H1 (cell line): ENCODE measurements at regions not wholly inside any gene's neighbourhood (a gene's known extent, or its start where the extent isn't known, plus 50 kb on each side); places are given as distances from the start of the nearest gene placed in this dataset.

Experiments used
- EGR1 ChIP-seq: IDR thresholded peaks from 2 replicates; pipeline ENCODE4 v1.6.1; 2011; ENCODE audit warnings: low read depth, low read length, borderline replicate concordance
- EP300 ChIP-seq, 2 experiments: IDR thresholded peaks; 1 replicate in 1 of 2; 2 replicates in 1 of 2; pipeline ENCODE4 v1.6.1; 2011 to 2012; ENCODE audit warnings: low read depth in 2 of 2, low read length in 2 of 2, mild to moderate bottlenecking in 2 of 2, borderline replicate concordance in 1 of 2, inconsistent platforms in 1 of 2, moderate library complexity in 1 of 2
- JUND ChIP-seq: IDR thresholded peaks from 2 replicates; pipeline ENCODE4 v1.6.1; 2011; ENCODE audit warnings: mild to moderate bottlenecking, improper control_type of control experiment, low read length
- MAX ChIP-seq: IDR thresholded peaks from 2 replicates; pipeline ENCODE4 v1.6.1; 2012; ENCODE audit warnings: inconsistent platforms
- POLR2A ChIP-seq, 2 experiments: IDR thresholded peaks; 1 replicate in 1 of 2; 2 replicates in 1 of 2; pipeline ENCODE4 v1.6.1; 2011; ENCODE audit warnings: low read depth in 2 of 2, low read length in 2 of 2, mild to moderate bottlenecking in 2 of 2; ENCODE audit errors: control extremely low read depth in 1 of 2
- SUZ12 ChIP-seq: fragments of 200-600 bp; sonication (generic); IDR thresholded peaks from 2 replicates; pipeline ENCODE4 v1.6.1; 2012; ENCODE audit warnings: mild to moderate bottlenecking, inconsistent platforms, low read length, moderate library complexity, mixed read lengths
- TF ChIP-seq, protein P1 (sequence below): IDR thresholded peaks from 2 replicates; pipeline ENCODE4 v1.6.1; 2011; ENCODE audit warnings: low read length, improper control_type of control experiment
- TF ChIP-seq, protein P2 (sequence below), 3 experiments: IDR thresholded peaks; 1 replicate in 2 of 3; 2 replicates in 1 of 3; pipeline versions ENCODE4 v1.5.1 to v1.6.1; 2011; ENCODE audit warnings: low read length in 3 of 3, mild to moderate bottlenecking in 3 of 3, inconsistent platforms in 2 of 3, low read depth in 1 of 3, moderate library complexity in 1 of 3; ENCODE audit not compliant: insufficient read depth in 1 of 3; ENCODE audit errors: control extremely low read depth in 1 of 3
- TF ChIP-seq, protein P3 (sequence below): IDR thresholded peaks from 2 replicates; pipeline ENCODE4 v1.6.1; 2012; ENCODE audit warnings: low read length, inconsistent platforms

GRCh38 chr1:14140831-14141401, 440.9 kb downstream of the PRDM2 start:
- TF ChIP-seq, protein P1, sequence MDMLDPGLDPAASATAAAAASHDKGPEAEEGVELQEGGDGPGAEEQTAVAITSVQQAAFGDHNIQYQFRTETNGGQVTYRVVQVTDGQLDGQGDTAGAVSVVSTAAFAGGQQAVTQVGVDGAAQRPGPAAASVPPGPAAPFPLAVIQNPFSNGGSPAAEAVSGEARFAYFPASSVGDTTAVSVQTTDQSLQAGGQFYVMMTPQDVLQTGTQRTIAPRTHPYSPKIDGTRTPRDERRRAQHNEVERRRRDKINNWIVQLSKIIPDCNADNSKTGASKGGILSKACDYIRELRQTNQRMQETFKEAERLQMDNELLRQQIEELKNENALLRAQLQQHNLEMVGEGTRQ, result no peak
- TF ChIP-seq EGR1 (no peak), JUND (no peak), SUZ12 (no peak), POLR2A (IDR thresholded peaks at IDR 0.05; ENCODE audit: control extremely low read depth in 1 of 2, low read depth in 2 of 2, low read length in 2 of 2) (no peak), MAX (no peak), EP300 (IDR thresholded peaks at IDR 0.05; ENCODE audit: borderline replicate concordance in 1 of 2, low read depth in 2 of 2, low read length in 2 of 2) (no peak)
- TF ChIP-seq, protein P2, sequence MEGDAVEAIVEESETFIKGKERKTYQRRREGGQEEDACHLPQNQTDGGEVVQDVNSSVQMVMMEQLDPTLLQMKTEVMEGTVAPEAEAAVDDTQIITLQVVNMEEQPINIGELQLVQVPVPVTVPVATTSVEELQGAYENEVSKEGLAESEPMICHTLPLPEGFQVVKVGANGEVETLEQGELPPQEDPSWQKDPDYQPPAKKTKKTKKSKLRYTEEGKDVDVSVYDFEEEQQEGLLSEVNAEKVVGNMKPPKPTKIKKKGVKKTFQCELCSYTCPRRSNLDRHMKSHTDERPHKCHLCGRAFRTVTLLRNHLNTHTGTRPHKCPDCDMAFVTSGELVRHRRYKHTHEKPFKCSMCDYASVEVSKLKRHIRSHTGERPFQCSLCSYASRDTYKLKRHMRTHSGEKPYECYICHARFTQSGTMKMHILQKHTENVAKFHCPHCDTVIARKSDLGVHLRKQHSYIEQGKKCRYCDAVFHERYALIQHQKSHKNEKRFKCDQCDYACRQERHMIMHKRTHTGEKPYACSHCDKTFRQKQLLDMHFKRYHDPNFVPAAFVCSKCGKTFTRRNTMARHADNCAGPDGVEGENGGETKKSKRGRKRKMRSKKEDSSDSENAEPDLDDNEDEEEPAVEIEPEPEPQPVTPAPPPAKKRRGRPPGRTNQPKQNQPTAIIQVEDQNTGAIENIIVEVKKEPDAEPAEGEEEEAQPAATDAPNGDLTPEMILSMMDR (IDR thresholded peaks at IDR 0.05; ENCODE audit: control extremely low read depth in 1 of 3, insufficient read depth in 1 of 3, low read depth in 1 of 3, low read length in 3 of 3), result peak in 1 of 3 experiments; percentile 0; a peak in 1 of 4 replicates
- TF ChIP-seq, protein P3, sequence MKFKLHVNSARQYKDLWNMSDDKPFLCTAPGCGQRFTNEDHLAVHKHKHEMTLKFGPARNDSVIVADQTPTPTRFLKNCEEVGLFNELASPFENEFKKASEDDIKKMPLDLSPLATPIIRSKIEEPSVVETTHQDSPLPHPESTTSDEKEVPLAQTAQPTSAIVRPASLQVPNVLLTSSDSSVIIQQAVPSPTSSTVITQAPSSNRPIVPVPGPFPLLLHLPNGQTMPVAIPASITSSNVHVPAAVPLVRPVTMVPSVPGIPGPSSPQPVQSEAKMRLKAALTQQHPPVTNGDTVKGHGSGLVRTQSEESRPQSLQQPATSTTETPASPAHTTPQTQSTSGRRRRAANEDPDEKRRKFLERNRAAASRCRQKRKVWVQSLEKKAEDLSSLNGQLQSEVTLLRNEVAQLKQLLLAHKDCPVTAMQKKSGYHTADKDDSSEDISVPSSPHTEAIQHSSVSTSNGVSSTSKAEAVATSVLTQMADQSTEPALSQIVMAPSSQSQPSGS, result no peak
